ENCODE measurements at regions not wholly inside any gene's neighbourhood (a gene's known extent, or its start where the extent isn't known, plus 50 kb on each side); places are given as distances from the start of the nearest gene placed in this dataset.
"Not testable (repeated sequence)": the region's sequence is repeated elsewhere in the genome, so short reads cannot be mapped to it uniquely, and the experiment has no call there.

DNA sequence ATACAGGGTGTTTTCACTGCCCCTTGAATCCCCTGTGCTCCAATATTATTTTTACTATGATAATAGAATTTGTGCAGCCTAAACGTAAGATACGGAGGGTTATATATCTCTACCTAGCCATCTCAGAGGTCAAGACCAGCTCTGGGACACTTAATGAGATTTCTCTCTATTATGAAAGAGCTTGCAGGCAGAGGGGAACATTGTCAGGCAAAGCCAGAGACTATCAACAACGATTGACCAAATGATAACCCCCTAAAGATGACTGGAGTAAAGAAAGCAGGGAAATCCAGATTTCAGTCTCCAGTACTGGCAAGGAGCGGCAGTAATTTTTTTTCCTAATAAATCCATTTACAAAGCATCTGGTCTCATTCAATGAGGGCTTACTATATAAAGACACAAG, 59.8 kb upstream of the LPAR1 start:
- TF ChIP-seq POLR2AphosphoS5 (IDR thresholded peaks at IDR 0.05; ENCODE audit: low read depth, low read length): no peak
- TF ChIP-seq TAF1 (IDR thresholded peaks at IDR 0.05; ENCODE audit: borderline replicate concordance, low read depth, low read length): no peak
- TF ChIP-seq POLR2A (IDR thresholded peaks at IDR 0.05; ENCODE audit: low read depth, low read length): no peak
- no peak for FAIRE-seq
- no peak for DNase-seq (ENCODE audit: insufficient read length)

DNA sequence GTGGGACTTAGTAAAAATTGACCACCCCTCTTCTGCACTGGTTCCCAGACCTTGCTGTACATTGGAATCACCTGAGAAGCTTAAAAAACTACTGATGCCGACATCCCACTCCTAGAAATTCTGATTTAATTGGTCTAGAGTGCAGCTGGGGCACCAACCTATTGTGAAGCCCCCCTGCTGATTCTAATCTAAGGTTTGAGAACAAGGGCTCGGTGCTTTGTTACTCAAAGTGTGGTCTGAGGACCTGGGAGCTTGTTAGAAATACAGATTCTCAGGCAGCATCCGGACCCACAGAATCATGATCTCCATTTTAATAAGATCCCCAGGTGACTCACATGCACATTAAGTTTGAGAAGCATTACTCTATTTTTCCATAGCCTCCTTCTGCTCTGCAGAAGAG, 57.8 kb upstream of the LPAR1 start:
- no peak for DNase-seq (ENCODE audit: insufficient read length)
- FAIRE-seq: no peak
- TF ChIP-seq POLR2A (IDR thresholded peaks at IDR 0.05; ENCODE audit: low read depth, low read length): no peak
- no peak for TF ChIP-seq TAF1 (IDR thresholded peaks at IDR 0.05; ENCODE audit: borderline replicate concordance, low read depth, low read length)
- TF ChIP-seq POLR2AphosphoS5 (IDR thresholded peaks at IDR 0.05; ENCODE audit: low read depth, low read length): no peak

DNA sequence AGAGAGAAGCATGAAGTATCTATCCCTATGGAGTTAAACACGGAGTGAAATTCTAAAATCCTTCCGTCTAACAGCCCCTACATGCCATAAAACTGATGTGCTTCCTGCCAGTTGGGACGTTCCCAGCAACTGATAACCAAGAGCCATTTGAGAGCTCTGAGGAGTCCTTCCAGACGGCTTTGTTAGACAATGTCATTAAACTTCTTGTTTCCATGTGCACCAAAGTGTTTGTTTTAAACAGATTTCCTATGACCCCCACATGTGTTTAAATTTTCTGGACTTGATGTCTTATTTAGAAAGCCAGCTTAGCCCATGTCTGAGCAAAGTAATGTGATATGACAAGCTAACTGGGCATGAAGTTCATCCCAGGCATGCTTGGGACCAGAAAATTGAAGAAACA, 57.2 kb upstream of the LPAR1 start:
- FAIRE-seq (no peak), DNase-seq (ENCODE audit: insufficient read length) (no peak)

DNA sequence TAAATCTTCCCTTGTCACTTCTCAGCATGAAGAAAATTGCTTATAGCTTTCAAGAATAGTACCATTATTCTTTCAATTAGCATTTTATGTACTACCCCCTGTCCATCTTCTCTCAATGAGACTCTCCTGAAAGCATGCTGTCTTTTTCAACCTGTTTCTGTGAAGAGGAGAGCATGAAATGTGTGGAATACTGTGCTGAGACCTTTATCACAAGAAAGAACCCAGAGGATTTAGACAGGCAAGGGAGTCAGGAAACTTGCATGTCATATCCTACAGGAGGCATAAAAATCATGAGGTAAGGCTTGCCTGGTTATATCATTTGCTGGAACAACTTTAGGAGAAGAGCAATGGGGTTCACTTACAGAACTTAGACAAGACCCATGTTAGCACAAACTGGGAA, 56.7 kb upstream of the LPAR1 start:
- TF ChIP-seq POLR2A (IDR thresholded peaks at IDR 0.05; ENCODE audit: low read depth, low read length) (no peak), POLR2AphosphoS5 (IDR thresholded peaks at IDR 0.05; ENCODE audit: low read depth, low read length) (no peak), TAF1 (IDR thresholded peaks at IDR 0.05; ENCODE audit: borderline replicate concordance, low read depth, low read length) (no peak)
- FAIRE-seq: no peak

More for the DNA sequence above, 57.2 kb upstream of the LPAR1 start:
- no peak for TF ChIP-seq POLR2A (IDR thresholded peaks at IDR 0.05; ENCODE audit: low read depth, low read length)
- no peak for TF ChIP-seq POLR2AphosphoS5 (IDR thresholded peaks at IDR 0.05; ENCODE audit: low read depth, low read length)
- TF ChIP-seq TAF1 (IDR thresholded peaks at IDR 0.05; ENCODE audit: borderline replicate concordance, low read depth, low read length): no peak

DNA sequence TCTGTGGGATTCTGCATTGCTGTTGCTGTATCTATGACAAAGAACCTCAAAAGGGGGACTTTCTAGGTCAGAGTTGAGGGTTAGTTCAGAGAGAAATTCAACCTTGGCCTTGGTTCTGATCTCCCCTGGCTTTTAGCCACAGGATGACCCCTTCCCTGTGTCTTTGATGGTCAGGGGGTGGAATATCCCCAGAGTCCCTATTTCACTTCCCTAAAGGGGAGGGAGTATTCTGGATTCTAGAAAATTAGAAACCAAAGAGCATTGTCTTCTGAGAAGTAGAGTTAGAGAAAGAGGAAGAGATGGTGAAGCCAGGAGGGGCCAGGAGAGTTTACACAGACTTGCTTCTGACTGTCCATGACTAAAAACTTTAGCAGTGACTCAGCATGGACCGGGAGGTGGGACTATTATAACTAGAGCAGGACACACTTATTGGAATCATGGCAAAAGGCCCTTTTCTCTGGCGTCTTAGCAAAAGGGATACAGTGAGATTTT, 56.2 kb upstream of the LPAR1 start:
- DNase-seq (ENCODE audit: insufficient read length) (no peak), FAIRE-seq (no peak)
- TF ChIP-seq POLR2AphosphoS5 (IDR thresholded peaks at IDR 0.05; ENCODE audit: low read depth, low read length) (no peak), TAF1 (IDR thresholded peaks at IDR 0.05; ENCODE audit: borderline replicate concordance, low read depth, low read length) (no peak), POLR2A (IDR thresholded peaks at IDR 0.05; ENCODE audit: low read depth, low read length) (no peak)

More for the DNA sequence above, 56.7 kb upstream of the LPAR1 start:
- no peak for DNase-seq (ENCODE audit: insufficient read length)

DNA sequence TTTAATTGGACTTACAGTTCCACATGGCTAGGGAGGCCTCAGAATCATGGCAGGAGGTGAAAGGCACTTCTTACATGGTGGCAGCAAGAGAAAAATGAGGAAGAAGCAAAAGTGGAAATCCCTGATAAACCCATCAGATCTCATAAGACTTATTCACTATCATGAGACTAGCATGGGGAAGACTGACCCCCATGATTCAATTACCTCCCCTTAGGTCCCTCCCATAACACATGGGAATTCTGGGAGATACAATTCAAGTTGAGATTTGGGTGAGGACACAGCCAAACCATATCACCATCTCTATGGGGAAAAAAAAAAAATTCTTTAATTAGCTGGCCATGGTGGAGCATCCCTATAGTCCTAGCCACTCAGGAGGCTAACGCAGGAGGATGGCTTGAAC, 53.9 kb upstream of the LPAR1 start:
- not testable (repeated sequence) for FAIRE-seq

More for the DNA sequence above, 53.9 kb upstream of the LPAR1 start:
- DNase-seq (ENCODE audit: insufficient read length): not testable (repeated sequence)

Data from GM12892 (cell line).